ENCODE measurements at regions not wholly inside any gene's neighbourhood (a gene's known extent, or its start where the extent isn't known, plus 50 kb on each side); places are given as distances from the start of the nearest gene placed in this dataset.

GRCh38 chrX:20829665-20830491 lies 544.3 kb upstream of the CNKSR2 start:
- H3K4me3 ChIP-seq (ENCODE audit: low read depth, low read length) = no peak overlapping the region
- DNase-seq (ENCODE audit: low read depth) = peak; percentile 21
- TF ChIP-seq, protein P1, sequence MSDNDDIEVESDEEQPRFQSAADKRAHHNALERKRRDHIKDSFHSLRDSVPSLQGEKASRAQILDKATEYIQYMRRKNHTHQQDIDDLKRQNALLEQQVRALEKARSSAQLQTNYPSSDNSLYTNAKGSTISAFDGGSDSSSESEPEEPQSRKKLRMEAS (IDR thresholded peaks at IDR 0.05; ENCODE audit: low read depth, low read length) = no peak
- TF ChIP-seq, protein P2, sequence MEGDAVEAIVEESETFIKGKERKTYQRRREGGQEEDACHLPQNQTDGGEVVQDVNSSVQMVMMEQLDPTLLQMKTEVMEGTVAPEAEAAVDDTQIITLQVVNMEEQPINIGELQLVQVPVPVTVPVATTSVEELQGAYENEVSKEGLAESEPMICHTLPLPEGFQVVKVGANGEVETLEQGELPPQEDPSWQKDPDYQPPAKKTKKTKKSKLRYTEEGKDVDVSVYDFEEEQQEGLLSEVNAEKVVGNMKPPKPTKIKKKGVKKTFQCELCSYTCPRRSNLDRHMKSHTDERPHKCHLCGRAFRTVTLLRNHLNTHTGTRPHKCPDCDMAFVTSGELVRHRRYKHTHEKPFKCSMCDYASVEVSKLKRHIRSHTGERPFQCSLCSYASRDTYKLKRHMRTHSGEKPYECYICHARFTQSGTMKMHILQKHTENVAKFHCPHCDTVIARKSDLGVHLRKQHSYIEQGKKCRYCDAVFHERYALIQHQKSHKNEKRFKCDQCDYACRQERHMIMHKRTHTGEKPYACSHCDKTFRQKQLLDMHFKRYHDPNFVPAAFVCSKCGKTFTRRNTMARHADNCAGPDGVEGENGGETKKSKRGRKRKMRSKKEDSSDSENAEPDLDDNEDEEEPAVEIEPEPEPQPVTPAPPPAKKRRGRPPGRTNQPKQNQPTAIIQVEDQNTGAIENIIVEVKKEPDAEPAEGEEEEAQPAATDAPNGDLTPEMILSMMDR (IDR thresholded peaks at IDR 0.05; ENCODE audit: low read depth, low read length) = no peak
- TF ChIP-seq MYC (IDR thresholded peaks at IDR 0.05; ENCODE audit: low read depth, low read length) (no peak), POLR2A (IDR thresholded peaks at IDR 0.05; ENCODE audit: extremely low read depth, insufficient read length) (no peak)

DNA sequence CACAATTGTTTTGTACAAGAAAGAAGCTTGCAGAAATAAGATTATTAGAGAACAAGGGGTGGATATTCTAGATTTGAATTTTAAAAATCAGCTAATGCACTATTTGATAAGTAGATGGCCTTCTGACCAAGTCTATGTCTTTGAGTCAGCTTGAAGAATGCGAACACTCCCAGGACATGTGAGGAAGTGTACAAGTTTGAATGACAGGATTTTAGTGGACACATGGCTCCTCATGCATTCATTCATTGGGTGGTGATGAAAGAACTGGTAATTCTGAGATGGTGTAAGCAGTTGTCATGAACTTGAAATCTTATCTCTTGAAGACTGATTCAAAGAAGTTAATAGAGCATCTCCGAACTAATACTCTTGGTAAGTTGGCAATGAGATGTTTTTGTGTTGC lies 548.2 kb upstream of the CNKSR2 start:
- H3K4me3 ChIP-seq (ENCODE audit: low read depth, low read length) = no peak overlapping the region
- TF ChIP-seq, protein P1 (IDR thresholded peaks at IDR 0.05; ENCODE audit: low read depth, low read length) = no peak
- TF ChIP-seq MYC (IDR thresholded peaks at IDR 0.05; ENCODE audit: low read depth, low read length) = no peak
- no peak for TF ChIP-seq POLR2A (IDR thresholded peaks at IDR 0.05; ENCODE audit: extremely low read depth, insufficient read length)
- TF ChIP-seq, protein P2 (IDR thresholded peaks at IDR 0.05; ENCODE audit: low read depth, low read length) = no peak
- no peak for DNase-seq (ENCODE audit: low read depth)

- no peak for DNase-seq (ENCODE audit: low read depth)
- TF ChIP-seq, protein P1 (IDR thresholded peaks at IDR 0.05; ENCODE audit: low read depth, low read length) = no peak
- TF ChIP-seq POLR2A (IDR thresholded peaks at IDR 0.05; ENCODE audit: extremely low read depth, insufficient read length) (no peak), MYC (IDR thresholded peaks at IDR 0.05; ENCODE audit: low read depth, low read length) (no peak)
- TF ChIP-seq, protein P2 (IDR thresholded peaks at IDR 0.05; ENCODE audit: low read depth, low read length) = no peak
- no peak overlapping the region for H3K4me3 ChIP-seq (ENCODE audit: low read depth, low read length)
These were observed 537.3 kb upstream of the RPS6KA3 start for GRCh38 chrX:20803971-20804370.

DNA sequence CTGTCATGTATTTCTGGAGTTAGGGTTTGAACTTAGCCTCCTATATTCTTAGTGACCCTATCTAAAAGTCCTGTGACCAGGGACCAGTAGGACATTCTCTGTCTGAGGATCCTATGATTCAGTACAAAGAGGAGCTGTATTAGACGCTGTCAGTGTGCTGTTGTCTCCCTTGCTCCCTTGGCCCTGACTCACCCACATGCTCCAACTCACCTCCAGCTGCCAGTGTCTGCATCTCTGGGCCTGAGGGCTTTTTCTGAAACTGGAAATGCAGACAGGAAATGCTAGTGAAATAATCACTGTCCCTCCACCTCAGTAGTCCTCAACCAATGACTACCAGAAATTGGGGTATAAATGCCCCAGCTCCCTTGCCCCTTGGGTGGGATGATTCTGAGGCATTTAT lies 535.3 kb upstream of the RPS6KA3 start:
- no peak for DNase-seq (ENCODE audit: low read depth)

GRCh38 chrX:20796450-20796849 lies 529.7 kb upstream of the RPS6KA3 start:
- DNase-seq (ENCODE audit: low read depth) = peak; percentile 0
- H3K4me3 ChIP-seq (ENCODE audit: low read depth, low read length) = no peak overlapping the region
- TF ChIP-seq MYC (IDR thresholded peaks at IDR 0.05; ENCODE audit: low read depth, low read length) (no peak), POLR2A (IDR thresholded peaks at IDR 0.05; ENCODE audit: extremely low read depth, insufficient read length) (no peak)
- TF ChIP-seq, protein P2 (IDR thresholded peaks at IDR 0.05; ENCODE audit: low read depth, low read length) = no peak

More for the DNA sequence above, 535.3 kb upstream of the RPS6KA3 start:
- no peak for TF ChIP-seq MYC (IDR thresholded peaks at IDR 0.05; ENCODE audit: low read depth, low read length)
- TF ChIP-seq, protein P1 (IDR thresholded peaks at IDR 0.05; ENCODE audit: low read depth, low read length) = no peak
- TF ChIP-seq, protein P2 (IDR thresholded peaks at IDR 0.05; ENCODE audit: low read depth, low read length) = no peak
- no peak for TF ChIP-seq POLR2A (IDR thresholded peaks at IDR 0.05; ENCODE audit: extremely low read depth, insufficient read length)
- no peak overlapping the region for H3K4me3 ChIP-seq (ENCODE audit: low read depth, low read length)

All from NB4 (cell line).